H9 (cell line): ENCODE measurements at regions not wholly inside any gene's neighbourhood (a gene's known extent, or its start where the extent isn't known, plus 50 kb on each side); places are given as distances from the start of the nearest gene placed in this dataset.

Experiments
- DNase-seq: peaks from one replicate; pipeline ENCODE4 v3.0.0-alpha.2; 2017
- H2AFZ ChIP-seq: one replicate; pipeline ENCODE4 v1.6.1; 2013; ENCODE audit warnings: mild to moderate bottlenecking, low read length, control low read depth, moderate library complexity
- H2AK5ac ChIP-seq: 2 replicates; pipeline ENCODE4 v1.6.1; 2013; ENCODE audit warnings: low read length, control low read depth, mixed read lengths; ENCODE audit not compliant: insufficient read length
- H2BK120ac ChIP-seq: one replicate; pipeline ENCODE4 v1.6.1; 2013; ENCODE audit warnings: low read depth, mild to moderate bottlenecking, low read length, control low read depth, inconsistent platforms; ENCODE audit not compliant: poor library complexity, severe bottlenecking
- H2BK12ac ChIP-seq: 2 replicates; pipeline ENCODE4 v1.6.1; 2013; ENCODE audit warnings: low read length, control low read depth, mixed read lengths, low read depth; ENCODE audit not compliant: insufficient read length
- H2BK15ac ChIP-seq: 2 replicates; pipeline ENCODE4 v1.6.1; 2013; ENCODE audit warnings: low read depth, low read length, control low read depth
- H2BK20ac ChIP-seq: one replicate; pipeline ENCODE4 v1.6.1; 2013; ENCODE audit warnings: low read depth, mild to moderate bottlenecking, low read length, control low read depth, inconsistent platforms; ENCODE audit not compliant: poor library complexity, severe bottlenecking
- H2BK5ac ChIP-seq: 2 replicates; pipeline ENCODE4 v1.6.1; 2013; ENCODE audit warnings: low read length, control low read depth, mixed read lengths; ENCODE audit not compliant: insufficient read length
- H3K14ac ChIP-seq: 2 replicates; pipeline ENCODE4 v1.6.1; 2013; ENCODE audit warnings: low read length, control low read depth; ENCODE audit not compliant: insufficient read depth
- H3K18ac ChIP-seq: 2 replicates; pipeline ENCODE4 v1.6.1; 2013; ENCODE audit warnings: low read depth, mild to moderate bottlenecking, mixed read lengths, low read length, control low read depth; ENCODE audit not compliant: insufficient read length
- H3K23ac ChIP-seq: 2 replicates; pipeline ENCODE4 v1.6.1; 2013; ENCODE audit warnings: low read length, control low read depth, mixed read lengths, low read depth; ENCODE audit not compliant: insufficient read length
- H3K23me2 ChIP-seq: 2 replicates; pipeline ENCODE4 v1.6.1; 2013; ENCODE audit warnings: low read depth, mild to moderate bottlenecking, mixed read lengths, low read length, control low read depth; ENCODE audit not compliant: insufficient read length, poor library complexity, severe bottlenecking
- H3K27ac ChIP-seq: 2 replicates; pipeline ENCODE4 v1.5.1; 2013; ENCODE audit warnings: low read length, control low read depth, mixed read lengths, low read depth; ENCODE audit not compliant: insufficient read length
- H3K27me3 ChIP-seq: 2 replicates; pipeline ENCODE4 v1.6.1; 2013; ENCODE audit warnings: low read length, control low read depth, inconsistent platforms; ENCODE audit not compliant: insufficient read depth
- H3K4ac ChIP-seq: 2 replicates; pipeline ENCODE4 v1.6.1; 2013; ENCODE audit warnings: low read depth, mild to moderate bottlenecking, control low read depth, inconsistent platforms, low read length, moderate library complexity
- H3K4me1 ChIP-seq: 2 replicates; pipeline ENCODE4 v1.6.1; 2013; ENCODE audit warnings: low read length, control low read depth, inconsistent platforms; ENCODE audit not compliant: insufficient read depth
- H3K4me2 ChIP-seq: 2 replicates; pipeline ENCODE4 v1.6.1; 2013; ENCODE audit warnings: low read length, control low read depth, mixed read lengths; ENCODE audit not compliant: insufficient read length, insufficient read depth
- H3K56ac ChIP-seq: 2 replicates; pipeline ENCODE4 v1.6.1; 2013; ENCODE audit warnings: low read depth, mild to moderate bottlenecking, mixed read lengths, low read length, control low read depth; ENCODE audit not compliant: insufficient read length
- H3K79me1 ChIP-seq: 2 replicates; pipeline ENCODE4 v1.6.1; 2013; ENCODE audit warnings: low read depth, mild to moderate bottlenecking, moderate library complexity, low read length, control low read depth, inconsistent platforms; ENCODE audit not compliant: insufficient read depth, poor library complexity, severe bottlenecking
- H3K79me2 ChIP-seq: 2 replicates; pipeline ENCODE4 v1.6.1; 2013; ENCODE audit warnings: low read length, control low read depth, inconsistent platforms; ENCODE audit not compliant: insufficient read depth
- H3K9ac ChIP-seq: 2 replicates; pipeline ENCODE4 v1.6.1; 2013; ENCODE audit warnings: low read length, control low read depth, mixed read lengths; ENCODE audit not compliant: insufficient read length; ENCODE audit errors: extremely low read depth
- H3K9me3 ChIP-seq: one replicate; pipeline ENCODE4 v1.6.1; 2013; ENCODE audit warnings: low read depth, low read length, inconsistent platforms; ENCODE audit not compliant: control insufficient read depth
- H3T11ph ChIP-seq: one replicate; pipeline ENCODE4 v1.6.1; 2013; ENCODE audit warnings: mild to moderate bottlenecking, low read length, control low read depth, inconsistent platforms
- H4K20me1 ChIP-seq: one replicate; pipeline ENCODE4 v1.6.1; 2013; ENCODE audit not compliant: control insufficient read depth, insufficient read length, insufficient read depth
- H4K5ac ChIP-seq: 2 replicates; pipeline ENCODE4 v1.6.1; 2013; ENCODE audit warnings: low read depth, mild to moderate bottlenecking, mixed read lengths, low read length, control low read depth; ENCODE audit not compliant: insufficient read length
- H4K8ac ChIP-seq: replicated peaks from 2 replicates; pipeline ENCODE4 v1.6.1; 2013; ENCODE audit warnings: low read length, control low read depth, mixed read lengths, low read depth; ENCODE audit not compliant: insufficient read length
- H4K91ac ChIP-seq: 2 replicates; pipeline ENCODE4 v1.6.1; 2013; ENCODE audit warnings: low read depth, mild to moderate bottlenecking, moderate library complexity, mixed read lengths, low read length, control low read depth; ENCODE audit not compliant: insufficient read length
- H3K27ac Mint-ChIP-seq, 3 experiments: 2 replicates in 2 of 3; 3 replicates in 1 of 3; pipeline ENCODE4 v1.8.0; 2020 to 2021; ENCODE audit warnings: mixed read lengths in 3 of 3, mild to moderate bottlenecking in 1 of 3, moderate library complexity in 1 of 3
- H3K27me3 Mint-ChIP-seq: 2 replicates; pipeline ENCODE4 v1.8.0; 2021; ENCODE audit warnings: low read depth, mild to moderate bottlenecking, moderate library complexity, mixed read lengths
- H3K36me3 Mint-ChIP-seq, 3 experiments: 2 replicates in 2 of 3; 3 replicates in 1 of 3; pipeline ENCODE4 v1.8.0; 2020 to 2021; ENCODE audit warnings: low read depth in 3 of 3, mixed read lengths in 3 of 3; ENCODE audit not compliant: insufficient read depth in 1 of 3
- H3K4me1 Mint-ChIP-seq, 2 experiments: 2 replicates each; pipeline ENCODE4 v1.8.0; 2020; ENCODE audit warnings: mixed read lengths in 2 of 2
- H3K4me3 Mint-ChIP-seq, 2 experiments: 2 replicates in 1 of 2; 3 replicates in 1 of 2; pipeline ENCODE4 v1.8.0; 2020 to 2021; ENCODE audit warnings: mild to moderate bottlenecking in 2 of 2, mixed read lengths in 2 of 2, moderate library complexity in 1 of 2
- H3K9me3 Mint-ChIP-seq, 2 experiments: 2 replicates in 1 of 2; 3 replicates in 1 of 2; pipeline ENCODE4 v1.8.0; 2020; ENCODE audit warnings: mild to moderate bottlenecking in 2 of 2, mixed read lengths in 2 of 2, moderate library complexity in 1 of 2
- CTCF ChIP-seq: fragments of 200-600 bp; sonication (generic); conservative IDR thresholded peaks from 3 replicates; pipeline ENCODE4 v1.8.0; 2021; ENCODE audit warnings: antibody characterized with exemption, mild to moderate bottlenecking
- WGBS: extraction: QIAGEN DNeasy Blood & Tissue Kit; methylation state at CpG from one replicate; pipeline ENCODE4 v1.1.7; 2013; ENCODE audit warnings: missing lambda C conversion rate, low lambda C conversion rate, mixed read lengths; ENCODE audit not compliant: insufficient read length; ENCODE audit errors: extremely low coverage; 5-methylcytosine and 5-hydroxymethylcytosine counted together

GRCh38 chr3:117103675-117104074 lies 394.1 kb downstream of the TUSC7 start:
- Histone ChIP-seq H2AK5ac (no peak overlapping the region), H4K91ac (no peak overlapping the region), H4K5ac (no peak overlapping the region), H2BK12ac (no peak overlapping the region), H4K20me1 (no peaks in the 10 kb centered on the region), H3K23ac (no peak overlapping the region), H3K79me1 (no peaks in the 10 kb centered on the region), H3K27me3 (no peaks in the 10 kb centered on the region), H2BK20ac (no peak overlapping the region), H3K4me2 (no peak overlapping the region), H3K79me2 (no peaks in the 10 kb centered on the region), H3K4me1 (peaks cover 4% of the 10 kb centered on the region; the same call in 1 of the 2 replicates), H3K9me3 (no peaks in the 10 kb centered on the region), H3K4ac (no peak overlapping the region), H4K8ac (no peak overlapping the region), H2BK15ac (no peak overlapping the region), H2AFZ (no peak overlapping the region), H3K9ac (no peak overlapping the region), H3K56ac (no peak overlapping the region), H3K27ac (no peak overlapping the region), H2BK120ac (no peak overlapping the region), H3T11ph (no peak overlapping the region), H3K23me2 (no peaks in the 10 kb centered on the region), H3K14ac (no peak overlapping the region), H3K18ac (no peak overlapping the region), H2BK5ac (no peak overlapping the region)
- H3K9me3 Mint-ChIP-seq: peaks cover 3 to 4% of the 10 kb centered on the region in 2 experiments
- H3K27me3 Mint-ChIP-seq: no peaks in the 10 kb centered on the region
- no peak for DNase-seq
- peak overlapping the region in 1 of 3 experiments; percentile 27; a peak in 1 of 7 replicates for H3K27ac Mint-ChIP-seq
- TF ChIP-seq CTCF: peak; percentile 28; the same call in 2 of the 3 replicates
- peaks cover 0 to 18% (median 3%) of the 10 kb centered on the region in 3 experiments; a peak in 5 of 7 replicates for H3K36me3 Mint-ChIP-seq
- WGBS: no CpG with 5 or more reads among the region's 3 CpGs
- H3K4me1 Mint-ChIP-seq: peaks cover 12% of the 10 kb centered on the region in 2 experiments
- H3K4me3 Mint-ChIP-seq: no peak overlapping the region
